Suprapubic skin (tissue), 4 donors: ENCODE measurements at regions not wholly inside any gene's neighbourhood (a gene's known extent, or its start where the extent isn't known, plus 50 kb on each side); places are given as distances from the start of the nearest gene placed in this dataset.

Experiments
- DNase-seq, 2 donors: peaks; one replicate each; pipeline ENCODE4 v3.0.0-alpha.2; 2019; ENCODE audit warnings: low spot score in 2 of 2
- H3K27ac ChIP-seq: fragments of 200-600 bp; sonication (generic); one replicate; pipeline ENCODE4 v1.5.1; 2019
- H3K27me3 ChIP-seq: fragments of 200-600 bp; sonication (generic); one replicate; pipeline ENCODE4 v1.5.1; 2019
- H3K36me3 ChIP-seq: fragments of 200-600 bp; sonication (generic); one replicate; pipeline ENCODE4 v1.5.1; 2019
- H3K4me1 ChIP-seq: fragments of 200-600 bp; sonication (generic); one replicate; pipeline ENCODE4 v1.5.1; 2019
- H3K4me3 ChIP-seq: fragments of 200-600 bp; sonication (generic); one replicate; pipeline ENCODE4 v1.5.1; 2019; ENCODE audit warnings: mild to moderate bottlenecking
- H3K9me3 ChIP-seq: fragments of 200-600 bp; sonication (generic); one replicate; pipeline ENCODE4 v1.5.1; 2019
- EP300 ChIP-seq: sonication (generic); formaldehyde crosslinking; IDR thresholded peaks from one replicate; pipeline ENCODE4 v1.6.1; 2017; ENCODE audit warnings: antibody characterized with exemption
- POLR2A ChIP-seq, 2 donors: fragments of 450-650 bp; IDR thresholded peaks; one replicate each; pipeline ENCODE4 v1.6.1; 2017; ENCODE audit warnings: antibody characterized with exemption in 2 of 2, mild to moderate bottlenecking in 2 of 2, moderate library complexity in 2 of 2
- POLR2AphosphoS5 ChIP-seq, 3 donors: sonication (generic); formaldehyde crosslinking; IDR thresholded peaks; one replicate each; pipeline ENCODE4 v1.6.1; 2017; ENCODE audit warnings: antibody characterized with exemption in 3 of 3
- WGBS: methylation state at CpG from one replicate; pipeline ENCODE4 v1.1.5; 2018; 5-methylcytosine and 5-hydroxymethylcytosine counted together
- TF ChIP-seq, protein P1 (sequence below), 2 donors: fragments of 200-600 bp in 1 of 2; fragments of 450-650 bp in 1 of 2; sonication (generic) in 1 of 2; IDR thresholded peaks; one replicate each; pipeline ENCODE4 v1.5.1; 2016 to 2019; ENCODE audit warnings: antibody characterized with exemption in 2 of 2, mild to moderate bottlenecking in 1 of 2, moderate library complexity in 1 of 2

DNA sequence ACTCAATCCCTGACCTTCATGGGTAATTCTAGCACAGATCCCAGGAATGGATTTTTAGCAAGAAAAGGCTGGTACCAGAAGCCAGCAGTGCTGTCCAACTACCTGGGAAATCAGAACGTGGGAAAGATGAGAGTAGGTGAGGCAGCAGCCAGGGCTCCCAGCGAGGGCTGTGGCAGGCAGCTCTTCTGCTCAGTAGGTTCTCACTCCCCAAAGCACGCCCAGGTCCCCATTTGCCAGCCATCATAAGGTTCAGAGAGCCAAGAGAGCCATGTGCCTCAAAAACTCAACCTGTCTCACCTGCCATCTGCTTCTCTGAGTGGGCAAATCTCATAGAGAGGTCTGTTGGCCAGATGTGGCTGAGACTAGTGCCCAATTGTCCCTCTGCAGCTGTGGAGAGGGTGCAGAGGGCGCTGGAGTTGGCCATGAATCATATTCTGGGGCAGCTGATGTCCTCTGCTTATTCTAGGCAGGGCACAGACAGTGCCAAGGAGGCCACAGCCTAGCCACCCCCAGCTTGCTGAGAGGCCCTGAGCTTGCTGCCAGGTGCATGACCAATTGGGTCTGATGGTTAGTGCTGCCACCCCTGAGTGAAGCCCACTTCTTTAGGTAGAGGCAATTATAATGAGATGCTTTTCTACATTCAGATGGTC is 81.7 kb upstream of the GATB start:
- H3K4me1 ChIP-seq = no peaks in the 10 kb centered on the region
- H3K27me3 ChIP-seq = no peaks in the 10 kb centered on the region
- 50% methylated on average over 1 of the region's 4 CpGs for WGBS
- no peak overlapping the region for H3K27ac ChIP-seq
- no peaks in the 10 kb centered on the region for H3K9me3 ChIP-seq
- H3K36me3 ChIP-seq = no peaks in the 10 kb centered on the region
- H3K4me3 ChIP-seq = no peak overlapping the region
- DNase-seq = no peak
- TF ChIP-seq, protein P1, sequence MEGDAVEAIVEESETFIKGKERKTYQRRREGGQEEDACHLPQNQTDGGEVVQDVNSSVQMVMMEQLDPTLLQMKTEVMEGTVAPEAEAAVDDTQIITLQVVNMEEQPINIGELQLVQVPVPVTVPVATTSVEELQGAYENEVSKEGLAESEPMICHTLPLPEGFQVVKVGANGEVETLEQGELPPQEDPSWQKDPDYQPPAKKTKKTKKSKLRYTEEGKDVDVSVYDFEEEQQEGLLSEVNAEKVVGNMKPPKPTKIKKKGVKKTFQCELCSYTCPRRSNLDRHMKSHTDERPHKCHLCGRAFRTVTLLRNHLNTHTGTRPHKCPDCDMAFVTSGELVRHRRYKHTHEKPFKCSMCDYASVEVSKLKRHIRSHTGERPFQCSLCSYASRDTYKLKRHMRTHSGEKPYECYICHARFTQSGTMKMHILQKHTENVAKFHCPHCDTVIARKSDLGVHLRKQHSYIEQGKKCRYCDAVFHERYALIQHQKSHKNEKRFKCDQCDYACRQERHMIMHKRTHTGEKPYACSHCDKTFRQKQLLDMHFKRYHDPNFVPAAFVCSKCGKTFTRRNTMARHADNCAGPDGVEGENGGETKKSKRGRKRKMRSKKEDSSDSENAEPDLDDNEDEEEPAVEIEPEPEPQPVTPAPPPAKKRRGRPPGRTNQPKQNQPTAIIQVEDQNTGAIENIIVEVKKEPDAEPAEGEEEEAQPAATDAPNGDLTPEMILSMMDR (IDR thresholded peaks at IDR 0.05) = no peak
- TF ChIP-seq EP300 (no peak), POLR2AphosphoS5 (IDR thresholded peaks at IDR 0.05) (no peak), POLR2A (IDR thresholded peaks at IDR 0.05) (no peak)

GRCh38 chr4:151841107-151841506 is 80.3 kb upstream of the GATB start:
- TF ChIP-seq, protein P1 (IDR thresholded peaks at IDR 0.05) = no peak
- TF ChIP-seq EP300 (no peak), POLR2A (IDR thresholded peaks at IDR 0.05) (no peak), POLR2AphosphoS5 (IDR thresholded peaks at IDR 0.05) (no peak)

GRCh38 chr4:151835467-151835866 is 74.7 kb upstream of the GATB start:
- no peaks in the 10 kb centered on the region for H3K36me3 ChIP-seq
- TF ChIP-seq EP300 (no peak), POLR2A (IDR thresholded peaks at IDR 0.05) (no peak), POLR2AphosphoS5 (IDR thresholded peaks at IDR 0.05) (no peak)
- TF ChIP-seq, protein P1 (IDR thresholded peaks at IDR 0.05) = no peak
- H3K4me1 ChIP-seq = no peaks in the 10 kb centered on the region
- no peaks in the 10 kb centered on the region for H3K9me3 ChIP-seq
- no peaks in the 10 kb centered on the region for H3K27me3 ChIP-seq
- H3K27ac ChIP-seq = no peak overlapping the region
- 96% methylated on average over 2 of the region's 2 CpGs for WGBS
- H3K4me3 ChIP-seq = no peak overlapping the region
- no peak for DNase-seq

More at GRCh38 chr4:151841107-151841506, 80.3 kb upstream of the GATB start:
- Histone ChIP-seq H3K4me1 (no peaks in the 10 kb centered on the region), H3K9me3 (no peaks in the 10 kb centered on the region), H3K27ac (no peak overlapping the region), H3K4me3 (no peak overlapping the region), H3K27me3 (no peaks in the 10 kb centered on the region), H3K36me3 (no peaks in the 10 kb centered on the region)
- no peak for DNase-seq
- 75% methylated on average over 10 of the region's 10 CpGs for WGBS

DNA sequence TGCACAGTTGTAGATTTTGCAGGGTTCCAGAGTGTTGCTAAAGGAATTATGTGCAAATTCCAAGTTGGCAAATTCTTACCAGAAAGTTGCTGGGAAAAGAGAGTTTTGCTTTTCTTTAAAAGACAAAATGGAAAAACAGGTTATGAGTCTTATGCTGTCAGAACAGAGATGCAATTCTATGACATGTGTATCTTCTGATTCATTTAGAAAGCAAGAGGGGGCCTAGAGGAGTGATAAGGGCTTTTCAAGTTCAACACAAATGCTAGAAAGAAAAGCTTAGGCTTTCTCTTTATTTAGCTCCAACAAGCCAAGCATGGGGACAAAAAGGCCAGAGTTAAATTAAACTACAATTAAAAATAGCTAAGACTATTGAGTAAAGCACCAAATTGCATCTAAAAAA is 72.4 kb upstream of the GATB start:
- no peak overlapping the region for H3K27ac ChIP-seq
- H3K27me3 ChIP-seq = no peaks in the 10 kb centered on the region
- no peak for DNase-seq
- no peaks in the 10 kb centered on the region for H3K4me1 ChIP-seq
- TF ChIP-seq EP300 = no peak
- TF ChIP-seq, protein P1 (IDR thresholded peaks at IDR 0.05) = no peak
- no peak for TF ChIP-seq POLR2AphosphoS5 (IDR thresholded peaks at IDR 0.05)
- TF ChIP-seq POLR2A (IDR thresholded peaks at IDR 0.05) = no peak
- no peaks in the 10 kb centered on the region for H3K9me3 ChIP-seq
- H3K4me3 ChIP-seq = no peak overlapping the region
- no peaks in the 10 kb centered on the region for H3K36me3 ChIP-seq

- DNase-seq = no peak
- no peaks in the 10 kb centered on the region for H3K27me3 ChIP-seq
These were observed 70.7 kb upstream of the GATB start for GRCh38 chr4:151831526-151831925.

More at GRCh38 chr4:151831526-151831925, 70.7 kb upstream of the GATB start:
- Histone ChIP-seq H3K4me3 (no peak overlapping the region), H3K27ac (no peak overlapping the region), H3K4me1 (no peaks in the 10 kb centered on the region), H3K9me3 (no peaks in the 10 kb centered on the region), H3K36me3 (no peaks in the 10 kb centered on the region)
- TF ChIP-seq EP300 (no peak), POLR2A (IDR thresholded peaks at IDR 0.05) (no peak), POLR2AphosphoS5 (IDR thresholded peaks at IDR 0.05) (no peak)
- TF ChIP-seq, protein P1 (IDR thresholded peaks at IDR 0.05) = no peak
- 80% methylated on average over 1 of the region's 1 CpG for WGBS
